Stimulated activated naive B cell treated with anti-CD40 and anti-IgM and Interleukin-4, amounts not matched to agents 10 μg/mL and 1 μg/mL and 100 μg/mL, for 72 hours (primary cell): ENCODE measurements at regions not wholly inside any gene's neighbourhood (a gene's known extent, or its start where the extent isn't known, plus 50 kb on each side); places are given as distances from the start of the nearest gene placed in this dataset.

Source experiments
- ATAC-seq, 2 donors: fragments of 150-1000 bp; cut with Tn5 transposase; replicated peaks; 2 replicates each; pipeline ENCODE4 v1.10.0; 2021; ENCODE audit warnings: moderate library complexity in 1 of 2
- DNase-seq: peaks from one replicate; pipeline ENCODE4 v3.0.0; 2021
- H3K27ac Mint-ChIP-seq: one replicate; pipeline ENCODE4 v1.8.0; 2022; ENCODE audit warnings: mild to moderate bottlenecking, mixed read lengths
- H3K27me3 Mint-ChIP-seq, 2 donors: one replicate each; pipeline ENCODE4 v1.8.0; 2022; ENCODE audit warnings: mixed read lengths in 2 of 2
- H3K36me3 Mint-ChIP-seq, 2 donors: one replicate each; pipeline ENCODE4 v1.8.0; 2022; ENCODE audit warnings: mixed read lengths in 2 of 2, mild to moderate bottlenecking in 1 of 2
- H3K4me1 Mint-ChIP-seq, 2 donors: one replicate each; pipeline ENCODE4 v1.8.0; 2022; ENCODE audit warnings: mixed read lengths in 2 of 2, mild to moderate bottlenecking in 1 of 2
- H3K4me3 Mint-ChIP-seq, 2 donors: one replicate each; pipeline ENCODE4 v1.8.0; 2022; ENCODE audit warnings: mild to moderate bottlenecking in 2 of 2, mixed read lengths in 2 of 2, moderate library complexity in 1 of 2
- H3K9me3 Mint-ChIP-seq, 2 donors: one replicate each; pipeline ENCODE4 v1.8.0; 2022; ENCODE audit warnings: mixed read lengths in 2 of 2, mild to moderate bottlenecking in 1 of 2

DNA sequence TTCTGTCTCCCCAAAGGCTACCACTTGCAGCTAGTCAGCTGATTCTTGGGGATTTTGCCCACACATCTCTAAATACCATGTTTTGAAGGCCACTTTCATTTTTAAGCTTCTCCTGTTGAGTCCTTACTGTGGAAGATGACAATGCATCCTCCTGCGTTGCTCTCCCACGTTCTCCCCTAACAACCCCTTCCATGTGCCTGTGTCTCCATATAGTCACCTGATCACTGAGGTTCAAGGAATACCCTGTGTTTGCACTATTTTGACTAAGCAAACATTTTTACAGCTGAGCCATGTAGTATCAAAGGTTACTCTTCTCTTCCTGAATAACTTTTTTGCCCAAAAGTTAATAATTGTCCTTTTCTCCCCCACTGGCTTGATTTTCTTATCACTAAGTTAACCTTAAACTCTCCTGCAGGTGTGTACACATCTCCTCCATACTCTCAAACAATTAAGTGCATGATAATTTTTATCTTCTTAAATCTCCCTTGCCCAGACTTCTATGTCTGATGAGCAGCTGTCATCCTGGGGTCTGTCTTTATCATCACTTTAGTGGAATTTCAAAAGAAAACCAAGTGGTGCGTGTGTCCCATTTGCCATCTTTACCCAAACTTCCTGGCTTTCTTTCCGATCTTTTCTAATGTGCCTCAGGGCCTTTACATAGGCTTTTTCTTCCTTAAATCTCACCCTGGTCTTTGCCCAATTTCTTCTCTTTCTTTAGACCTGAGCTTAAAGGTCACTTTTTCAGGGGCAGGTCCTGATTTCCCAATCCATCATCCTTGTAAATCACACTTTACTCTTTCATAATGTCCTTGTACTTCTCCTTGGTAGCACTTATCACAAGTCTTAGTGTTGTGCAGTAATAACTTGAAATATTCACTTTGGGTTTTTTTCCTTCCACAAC lies 85.2 kb upstream of the SPATS2L start:
- Mint-ChIP-seq H3K9me3 (no peaks in the 10 kb centered on the region), H3K36me3 (no peaks in the 10 kb centered on the region), H3K27ac (no peak overlapping the region), H3K4me3 (no peak overlapping the region), H3K4me1 (no peaks in the 10 kb centered on the region), H3K27me3 (peaks cover 15 to 16% of the 10 kb centered on the region in 2 donors)
- DNase-seq: no peak
- no peak for ATAC-seq

DNA sequence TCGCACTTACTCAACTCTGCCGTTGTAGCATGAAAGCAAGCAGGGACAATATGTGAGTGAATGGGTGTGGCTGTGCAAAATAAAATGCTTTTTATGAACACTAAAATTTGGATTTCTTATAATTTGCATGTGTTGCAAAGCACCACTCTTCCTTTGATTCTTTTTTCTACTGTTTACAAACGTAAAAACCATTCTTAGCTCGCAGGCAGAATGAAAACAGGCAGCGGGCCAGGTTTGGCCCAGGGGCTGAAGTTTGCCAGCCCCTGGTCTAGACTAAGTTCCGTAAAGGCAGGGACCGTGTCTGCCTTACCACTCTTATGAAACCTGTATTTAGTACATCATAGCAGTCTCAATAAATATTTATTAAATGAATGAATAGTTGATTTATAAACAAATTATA lies 83.7 kb upstream of the SPATS2L start:
- Mint-ChIP-seq H3K27ac (no peak overlapping the region), H3K27me3 (peaks cover 16 to 17% of the 10 kb centered on the region in 2 donors), H3K36me3 (no peaks in the 10 kb centered on the region), H3K4me3 (no peak overlapping the region), H3K9me3 (no peaks in the 10 kb centered on the region), H3K4me1 (no peaks in the 10 kb centered on the region)
- DNase-seq: no peak
- no peak for ATAC-seq

DNA sequence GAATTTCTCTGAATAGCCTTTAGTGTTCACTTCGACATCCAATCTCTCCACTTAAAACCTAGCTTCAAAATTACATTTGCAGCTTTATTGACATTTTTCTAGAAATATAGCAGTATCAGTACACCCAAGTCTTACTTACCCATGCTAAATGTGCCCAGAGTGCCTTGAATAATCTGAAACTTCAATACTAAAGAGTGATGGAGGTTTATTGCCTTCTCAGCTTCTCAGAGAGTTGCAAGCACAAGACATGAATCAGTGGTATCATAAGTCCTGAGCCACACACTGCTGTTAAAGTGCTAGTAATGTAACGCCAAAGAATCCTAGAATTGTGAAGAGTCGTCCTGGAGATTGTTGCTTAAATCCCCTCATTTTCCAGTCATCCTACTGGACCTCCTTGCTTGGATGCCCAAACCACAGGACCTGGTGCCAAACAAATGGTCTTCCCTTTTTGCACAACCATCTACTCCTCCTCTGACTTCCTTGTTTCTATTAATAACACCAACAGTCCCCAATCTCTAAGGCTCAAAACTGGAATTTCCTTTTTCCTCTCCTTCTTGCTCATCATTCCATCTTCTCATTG lies 83.2 kb upstream of the SPATS2L start:
- H3K4me3 Mint-ChIP-seq: no peak overlapping the region
- H3K36me3 Mint-ChIP-seq: no peaks in the 10 kb centered on the region
- ATAC-seq: no peak
- no peaks in the 10 kb centered on the region for H3K4me1 Mint-ChIP-seq
- H3K9me3 Mint-ChIP-seq: no peaks in the 10 kb centered on the region
- H3K27me3 Mint-ChIP-seq: peaks cover 16 to 17% of the 10 kb centered on the region in 2 donors
- no peak for DNase-seq
- no peak overlapping the region for H3K27ac Mint-ChIP-seq

DNA sequence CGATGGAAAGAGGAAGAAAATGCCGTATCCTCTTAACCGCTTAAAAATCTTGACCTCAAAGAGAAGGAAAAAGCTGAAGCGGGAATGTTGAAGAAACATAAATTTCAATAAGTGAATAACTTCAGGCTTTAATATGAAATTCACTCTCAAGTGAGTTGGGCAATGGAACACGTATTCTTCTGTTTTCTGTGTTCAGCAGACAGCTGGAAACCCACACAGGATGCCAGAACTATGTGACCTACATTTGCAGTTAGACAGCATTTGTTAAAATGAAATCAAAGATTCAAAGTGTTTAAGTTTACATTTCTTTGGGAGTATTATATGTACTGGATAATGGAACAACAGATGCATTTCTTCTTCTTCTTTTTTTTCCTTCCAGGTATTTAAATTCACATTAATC lies 80.5 kb upstream of the SPATS2L start:
- DNase-seq (no peak), ATAC-seq (no peak)
- no peak overlapping the region for H3K27ac Mint-ChIP-seq
- H3K36me3 Mint-ChIP-seq: no peaks in the 10 kb centered on the region
- peaks cover 18 to 23% of the 10 kb centered on the region in 2 donors for H3K27me3 Mint-ChIP-seq
- no peaks in the 10 kb centered on the region for H3K4me1 Mint-ChIP-seq
- no peak overlapping the region for H3K4me3 Mint-ChIP-seq
- no peaks in the 10 kb centered on the region for H3K9me3 Mint-ChIP-seq

DNA sequence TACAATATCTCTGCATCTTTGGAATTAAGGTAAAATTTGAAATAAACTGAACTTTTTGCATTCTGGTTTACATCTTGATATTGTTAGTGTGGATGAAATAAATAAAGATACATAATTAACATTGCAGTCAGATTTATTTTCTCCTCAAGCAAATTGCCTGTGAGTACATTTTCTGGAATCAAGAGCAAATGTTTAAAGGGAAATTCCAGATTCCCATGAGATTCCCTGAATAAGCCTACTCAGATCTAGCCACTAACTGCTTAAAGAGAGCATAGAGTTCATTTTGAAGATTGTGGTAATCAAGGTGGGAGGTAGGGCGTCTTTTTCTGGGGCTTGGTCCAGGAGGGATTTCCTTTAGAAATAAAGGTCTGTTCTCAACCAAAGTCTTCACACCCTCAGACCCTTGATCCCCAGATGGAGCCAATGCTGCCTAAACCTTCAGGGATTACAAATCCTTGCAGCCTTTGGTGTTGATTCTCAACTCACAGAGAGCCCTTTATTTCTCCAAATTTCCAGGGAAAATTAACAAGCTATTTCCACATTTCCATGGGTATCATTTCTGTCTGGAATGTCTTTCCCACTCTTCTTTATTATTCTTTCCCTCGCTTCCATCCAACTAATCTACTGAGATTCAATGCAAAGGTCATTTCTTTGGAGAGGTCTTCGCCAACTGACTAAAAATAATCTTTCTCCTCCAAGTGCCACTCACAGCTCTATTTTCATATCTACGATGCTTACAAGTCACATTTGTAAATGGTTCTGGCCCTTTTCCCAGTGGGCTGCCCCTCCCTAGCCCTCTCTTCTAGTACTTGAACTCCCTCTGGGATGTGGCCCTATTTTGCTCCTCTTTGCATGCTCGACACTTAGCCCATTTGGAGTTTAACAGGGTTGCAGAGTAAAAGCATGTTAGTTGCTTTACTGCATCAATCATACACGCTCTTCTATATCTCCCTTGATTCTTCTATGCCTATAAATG lies 79.8 kb upstream of the SPATS2L start:
- ATAC-seq: no peak
- no peak overlapping the region for H3K27ac Mint-ChIP-seq
- no peaks in the 10 kb centered on the region for H3K9me3 Mint-ChIP-seq
- no peak for DNase-seq
- no peaks in the 10 kb centered on the region for H3K36me3 Mint-ChIP-seq
- H3K4me1 Mint-ChIP-seq: no peaks in the 10 kb centered on the region
- H3K27me3 Mint-ChIP-seq: peaks cover 10 to 20% of the 10 kb centered on the region in 2 donors
- no peak overlapping the region for H3K4me3 Mint-ChIP-seq

DNA sequence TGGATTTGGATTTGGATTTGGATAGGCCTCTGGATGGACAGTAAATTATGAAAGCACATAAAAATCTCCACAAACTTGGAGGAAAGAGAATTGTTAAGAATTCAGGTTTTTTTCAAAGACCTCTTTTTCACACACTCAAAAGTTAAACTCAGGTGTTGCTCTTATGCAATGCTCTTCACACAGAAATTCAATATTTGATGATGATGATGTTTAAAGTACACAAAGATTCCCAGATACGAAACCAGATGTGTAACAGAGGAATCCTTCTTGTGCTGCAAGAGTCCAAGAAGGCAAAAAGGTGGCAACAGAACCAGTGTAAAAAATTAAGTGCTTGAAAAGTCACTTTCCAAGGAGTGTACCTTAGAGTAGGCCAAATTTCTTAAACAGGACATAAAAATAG lies 75.8 kb upstream of the SPATS2L start:
- no peak for ATAC-seq
- no peak for DNase-seq
- H3K27me3 Mint-ChIP-seq: peaks cover 15 to 27% of the 10 kb centered on the region in 2 donors
- H3K36me3 Mint-ChIP-seq: no peaks in the 10 kb centered on the region
- no peaks in the 10 kb centered on the region for H3K4me1 Mint-ChIP-seq
- no peak overlapping the region for H3K27ac Mint-ChIP-seq
- peaks cover 0 to 4% of the 10 kb centered on the region in 2 donors for H3K9me3 Mint-ChIP-seq
- H3K4me3 Mint-ChIP-seq: no peak overlapping the region

DNA sequence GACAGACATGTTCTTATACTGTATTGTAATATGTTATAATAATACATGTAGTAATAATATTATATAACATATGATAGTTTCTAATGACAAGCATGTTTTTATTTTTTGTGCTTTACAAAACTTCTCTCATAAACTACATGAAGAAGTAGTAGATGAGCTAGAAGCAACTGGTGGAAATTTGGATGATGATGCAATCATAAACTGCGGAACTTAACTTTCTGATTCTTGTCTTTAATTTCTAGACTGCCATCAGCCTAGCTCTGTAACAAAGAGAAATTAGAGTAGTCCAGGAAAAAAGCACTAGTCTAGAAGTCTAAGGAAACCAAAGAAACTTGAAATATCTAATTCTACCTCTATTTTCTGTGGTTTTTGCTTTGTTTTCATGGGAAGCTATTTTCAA lies 71.0 kb upstream of the SPATS2L start:
- Mint-ChIP-seq H3K36me3 (no peaks in the 10 kb centered on the region), H3K4me3 (no peak overlapping the region), H3K27ac (no peak overlapping the region), H3K9me3 (peaks cover 0 to 4% of the 10 kb centered on the region in 2 donors), H3K4me1 (no peaks in the 10 kb centered on the region), H3K27me3 (peaks cover 6 to 27% of the 10 kb centered on the region in 2 donors)
- no peak for DNase-seq
- ATAC-seq: no peak

DNA sequence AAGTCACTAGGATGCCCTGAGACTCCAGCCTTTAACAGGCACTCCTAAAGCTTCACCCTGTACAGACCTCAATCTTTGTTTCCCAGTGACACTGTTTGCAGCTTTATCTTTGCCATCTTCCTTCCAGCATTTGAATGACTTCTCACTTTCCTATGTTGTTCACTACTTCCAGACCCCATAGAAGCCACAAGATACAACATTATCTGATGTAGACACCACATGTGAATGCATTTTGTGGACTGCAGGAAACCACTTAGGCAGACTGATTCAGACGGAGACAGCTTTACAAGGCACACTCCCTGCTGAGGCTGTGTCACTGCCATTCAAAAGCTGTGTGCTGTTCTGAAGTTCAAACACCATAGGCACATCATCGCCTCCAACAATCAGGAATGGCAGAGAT lies 67.3 kb upstream of the SPATS2L start:
- Mint-ChIP-seq H3K27ac (no peak overlapping the region), H3K27me3 (peaks cover 8 to 21% of the 10 kb centered on the region in 2 donors), H3K36me3 (no peaks in the 10 kb centered on the region), H3K4me1 (no peaks in the 10 kb centered on the region), H3K9me3 (no peaks in the 10 kb centered on the region), H3K4me3 (no peak overlapping the region)
- DNase-seq: no peak
- no peak for ATAC-seq

DNA sequence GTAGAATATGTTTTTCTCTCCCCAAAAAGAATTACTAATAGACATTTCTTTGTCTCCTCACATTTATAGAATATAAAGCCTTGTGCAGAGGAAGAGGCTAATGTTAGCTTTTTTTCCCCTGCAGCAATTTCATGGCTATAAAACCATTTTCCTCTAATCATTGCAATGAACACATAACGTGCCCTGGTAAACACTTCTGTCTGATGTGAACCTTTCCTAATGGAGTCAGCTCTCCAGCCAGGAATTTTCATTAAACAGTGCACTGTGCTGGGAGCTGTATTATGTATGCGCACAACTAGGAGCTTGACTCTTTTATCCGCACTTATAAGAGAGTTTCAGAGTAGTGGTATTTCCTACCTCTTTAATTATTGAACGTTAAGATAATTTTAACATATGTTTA lies 63.9 kb upstream of the SPATS2L start:
- no peak overlapping the region for H3K4me3 Mint-ChIP-seq
- ATAC-seq (no peak), DNase-seq (no peak)
- no peak overlapping the region for H3K27ac Mint-ChIP-seq
- H3K9me3 Mint-ChIP-seq: no peaks in the 10 kb centered on the region
- peaks cover 5 to 21% of the 10 kb centered on the region in 2 donors for H3K27me3 Mint-ChIP-seq
- H3K4me1 Mint-ChIP-seq: no peaks in the 10 kb centered on the region
- H3K36me3 Mint-ChIP-seq: no peaks in the 10 kb centered on the region

DNA sequence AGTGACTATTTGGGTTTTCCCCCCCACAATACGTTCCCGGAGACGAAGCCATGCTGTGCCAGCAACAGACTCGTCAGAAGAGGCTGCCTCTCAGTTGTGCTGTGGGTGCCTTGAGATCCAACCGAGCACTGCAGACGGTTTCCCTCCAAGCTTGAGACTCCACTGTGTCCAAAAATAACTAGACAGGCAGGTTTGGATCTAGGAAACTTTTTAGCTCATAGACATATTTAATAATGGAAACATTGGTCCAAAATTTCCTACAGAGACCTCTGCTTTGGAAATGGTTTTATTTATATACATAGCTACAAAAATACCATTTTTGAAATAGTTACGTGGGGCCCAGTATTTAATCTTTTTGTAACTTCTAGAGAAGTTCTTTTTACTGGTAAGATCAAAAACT lies 63.1 kb upstream of the SPATS2L start:
- Mint-ChIP-seq H3K36me3 (no peaks in the 10 kb centered on the region), H3K27ac (no peak overlapping the region), H3K27me3 (peaks cover 12 to 17% of the 10 kb centered on the region in 2 donors), H3K9me3 (no peaks in the 10 kb centered on the region), H3K4me1 (no peaks in the 10 kb centered on the region), H3K4me3 (no peak overlapping the region)
- ATAC-seq (no peak), DNase-seq (no peak)

DNA sequence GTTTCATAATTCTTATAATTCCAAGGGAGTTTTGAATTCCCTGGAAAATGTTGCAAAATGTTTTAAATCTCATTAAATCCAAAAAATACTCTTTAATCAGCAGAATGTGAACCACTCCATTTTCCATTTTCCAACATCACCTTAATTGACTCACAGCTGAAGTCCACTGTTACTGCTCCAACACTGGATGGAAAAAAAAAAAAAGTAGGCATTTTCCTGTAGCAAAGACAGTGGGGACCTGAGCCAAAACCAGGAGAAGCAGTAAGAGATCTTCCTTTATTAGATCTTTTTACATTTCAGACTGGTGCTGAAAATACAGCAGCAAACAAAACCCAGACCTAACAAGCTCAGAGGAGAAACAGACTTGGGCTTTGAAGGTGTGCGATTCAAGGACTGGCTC lies 62.4 kb upstream of the SPATS2L start:
- no peak overlapping the region for H3K4me3 Mint-ChIP-seq
- DNase-seq (no peak), ATAC-seq (no peak)
- no peaks in the 10 kb centered on the region for H3K36me3 Mint-ChIP-seq
- H3K27ac Mint-ChIP-seq: no peak overlapping the region
- no peaks in the 10 kb centered on the region for H3K9me3 Mint-ChIP-seq
- no peaks in the 10 kb centered on the region for H3K4me1 Mint-ChIP-seq
- H3K27me3 Mint-ChIP-seq: peaks cover 10 to 15% of the 10 kb centered on the region in 2 donors

DNA sequence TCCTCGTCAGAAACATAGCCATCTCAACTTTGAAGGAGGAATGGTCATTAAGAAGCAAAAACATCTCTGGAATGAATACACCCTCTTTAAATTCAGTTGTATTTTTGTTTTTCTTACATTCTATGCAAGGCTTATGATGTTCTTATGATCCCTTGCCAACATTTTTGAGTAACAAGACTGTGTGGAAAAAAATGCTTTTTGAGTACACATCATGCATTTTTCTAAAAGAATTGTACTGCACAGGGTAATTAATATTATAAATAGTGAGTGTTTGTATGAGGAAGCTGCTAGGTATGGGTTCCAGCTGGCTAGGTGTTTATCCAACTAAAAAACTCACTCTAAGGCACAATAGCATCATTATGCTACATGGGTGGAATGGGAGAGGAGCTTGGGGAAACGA lies 59.0 kb upstream of the SPATS2L start:
- ATAC-seq: no peak
- Mint-ChIP-seq H3K4me3 (no peak overlapping the region), H3K27ac (no peak overlapping the region), H3K27me3 (peaks cover 0 to 11% of the 10 kb centered on the region in 2 donors), H3K36me3 (no peaks in the 10 kb centered on the region), H3K9me3 (no peaks in the 10 kb centered on the region), H3K4me1 (no peaks in the 10 kb centered on the region)
- no peak for DNase-seq

DNA sequence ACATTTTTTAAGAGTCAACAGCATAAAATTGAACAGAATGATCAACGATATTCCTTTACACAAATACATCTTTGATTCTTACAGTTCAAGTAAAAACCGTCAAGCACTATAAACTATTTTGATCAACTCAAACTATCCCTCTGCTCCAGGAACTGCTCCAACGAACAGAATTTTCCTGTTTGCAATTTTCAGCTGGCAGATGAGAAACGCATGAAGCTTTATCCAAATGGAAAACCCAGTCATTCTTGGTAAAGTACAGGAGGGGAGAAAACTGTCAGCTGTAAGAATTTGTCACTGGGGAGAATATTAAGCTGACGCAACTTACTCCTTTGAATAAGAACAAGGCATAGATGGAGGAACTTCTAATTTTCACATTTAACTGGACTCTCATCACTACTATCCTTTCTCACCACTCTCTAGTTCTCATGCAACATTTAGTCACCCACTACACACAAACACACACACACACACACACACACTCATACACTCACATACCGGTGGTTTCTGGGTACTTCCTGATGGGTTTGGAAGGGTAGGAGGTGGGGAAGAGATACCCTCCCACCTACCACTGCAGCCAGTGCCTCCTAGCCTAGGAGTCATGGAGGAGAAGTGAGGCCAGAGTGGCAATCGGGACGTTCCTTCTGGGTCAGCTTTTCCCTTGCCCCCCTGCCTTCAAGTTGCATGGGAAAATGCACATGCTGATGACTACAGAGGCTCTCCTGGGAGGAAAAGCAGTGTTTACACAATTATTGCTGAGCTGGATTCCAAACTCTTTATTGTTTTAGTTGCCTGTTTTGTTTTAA lies 54.0 kb upstream of the SPATS2L start:
- Mint-ChIP-seq H3K27ac (no peak overlapping the region), H3K27me3 (peaks cover 14 to 18% of the 10 kb centered on the region in 2 donors), H3K4me1 (no peaks in the 10 kb centered on the region), H3K4me3 (no peak overlapping the region), H3K9me3 (no peaks in the 10 kb centered on the region), H3K36me3 (no peaks in the 10 kb centered on the region)
- no peak for DNase-seq
- ATAC-seq: no peak

DNA sequence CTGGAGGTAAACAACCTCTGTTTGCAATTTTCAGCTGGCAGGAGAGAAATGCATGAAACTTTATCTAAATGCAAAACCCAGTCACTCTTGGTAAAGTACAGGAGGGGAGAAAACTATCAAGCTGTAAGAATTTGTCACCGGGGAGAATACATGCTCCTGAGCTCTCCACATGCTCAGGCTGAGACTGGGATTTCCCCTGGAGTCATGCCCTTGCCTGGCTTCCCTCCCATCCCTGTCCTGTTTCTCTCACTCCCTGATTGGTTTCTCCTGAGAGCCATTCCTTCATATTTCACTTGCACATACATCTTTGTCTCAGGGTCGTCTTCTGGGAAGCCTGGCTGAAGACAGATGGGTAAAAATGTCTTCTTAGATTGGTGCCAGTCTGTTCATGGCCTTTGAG lies 52.9 kb upstream of the SPATS2L start:
- Mint-ChIP-seq H3K27ac (no peak overlapping the region), H3K36me3 (no peaks in the 10 kb centered on the region), H3K27me3 (peaks cover 9 to 19% of the 10 kb centered on the region in 2 donors), H3K4me1 (no peaks in the 10 kb centered on the region), H3K9me3 (no peaks in the 10 kb centered on the region), H3K4me3 (no peak overlapping the region)
- DNase-seq: no peak
- ATAC-seq: no peak
